Colonic mucosa (tissue), 4 donors: ENCODE measurements at regions not wholly inside any gene's neighbourhood (a gene's known extent, or its start where the extent isn't known, plus 50 kb on each side); places are given as distances from the start of the nearest gene placed in this dataset.

Source experiments
- DNase-seq: peaks from one replicate; pipeline ENCODE4 v3.0.0-alpha.2; 2020
- H3K27ac ChIP-seq: fragments of 200-600 bp; one replicate; pipeline ENCODE4 v1.8.0; 2021
- H3K27me3 ChIP-seq: fragments of 200-600 bp; one replicate; pipeline ENCODE4 v1.8.0; 2021
- H3K36me3 ChIP-seq: fragments of 200-600 bp; one replicate; pipeline ENCODE4 v1.8.0; 2021
- H3K4me1 ChIP-seq: fragments of 200-600 bp; one replicate; pipeline ENCODE4 v1.8.0; 2021; ENCODE audit warnings: mild to moderate bottlenecking
- H3K4me3 ChIP-seq: fragments of 200-600 bp; one replicate; pipeline ENCODE4 v1.8.0; 2021
- H3K9ac ChIP-seq, 2 donors: one replicate each; pipeline ENCODE4 v1.7.0; 2013; ENCODE audit warnings: control low read depth in 2 of 2, low read depth in 2 of 2, low read length in 2 of 2
- H3K9me3 ChIP-seq: fragments of 200-600 bp; one replicate; pipeline ENCODE4 v1.8.0; 2021
- CTCF ChIP-seq: fragments of 200-600 bp; IDR thresholded peaks from one replicate; pipeline ENCODE4 v1.8.0; 2022; ENCODE audit warnings: antibody characterized with exemption, mild to moderate bottlenecking
- intact Hi-C: fragments of 100-400 bp; cut with DNase I; formaldehyde crosslinking; loops from one replicate; pipeline ENCODE4 v1.14.1; 2022
- donor health status: healthy.
- donor health status: DM: no; HTN: no; CAD: no.
- donor health status: DM: no; HTN: no; CAD: no.

- Histone ChIP-seq H3K9ac (no peak overlapping the region), H3K4me3 (no peak overlapping the region), H3K9me3 (no peaks in the 10 kb centered on the region), H3K27ac (no peak overlapping the region), H3K27me3 (no peaks in the 10 kb centered on the region), H3K4me1 (no peaks in the 10 kb centered on the region), H3K36me3 (no peaks in the 10 kb centered on the region)
- TF ChIP-seq CTCF: no peak
- intact Hi-C loops: no loop called here
- no peak for DNase-seq
These were observed 403.6 kb upstream of the RAB6C start for GRCh38 chr2:129575880-129576279.

- Histone ChIP-seq H3K27ac (no peak overlapping the region), H3K36me3 (no peaks in the 10 kb centered on the region), H3K4me3 (no peak overlapping the region), H3K9me3 (no peaks in the 10 kb centered on the region), H3K9ac (no peak overlapping the region), H3K27me3 (no peaks in the 10 kb centered on the region), H3K4me1 (no peaks in the 10 kb centered on the region)
- no peak for DNase-seq
- intact Hi-C loops: no loop called here
- no peak for TF ChIP-seq CTCF
These were observed 399.5 kb upstream of the RAB6C start for GRCh38 chr2:129580001-129580400.

GRCh38 chr2:129585760-129586159 is 393.7 kb upstream of the RAB6C start:
- no peaks in the 10 kb centered on the region for H3K9me3 ChIP-seq
- H3K36me3 ChIP-seq: no peaks in the 10 kb centered on the region
- intact Hi-C loops: no loop called here
- H3K9ac ChIP-seq: no peak overlapping the region
- no peak for TF ChIP-seq CTCF
- no peak for DNase-seq
- no peak overlapping the region for H3K27ac ChIP-seq
- no peaks in the 10 kb centered on the region for H3K4me1 ChIP-seq
- H3K4me3 ChIP-seq: no peak overlapping the region
- no peaks in the 10 kb centered on the region for H3K27me3 ChIP-seq

GRCh38 chr2:129587426-129588064 is 391.9 kb upstream of the RAB6C start:
- intact Hi-C loops: no loop called here
- no peak overlapping the region for H3K4me3 ChIP-seq
- H3K36me3 ChIP-seq: no peaks in the 10 kb centered on the region
- no peak for DNase-seq
- H3K9me3 ChIP-seq: no peaks in the 10 kb centered on the region
- H3K4me1 ChIP-seq: no peaks in the 10 kb centered on the region
- no peak for TF ChIP-seq CTCF
- H3K27me3 ChIP-seq: no peaks in the 10 kb centered on the region
- no peak overlapping the region for H3K9ac ChIP-seq
- H3K27ac ChIP-seq: no peak overlapping the region

- intact Hi-C loops: no loop called here
- Histone ChIP-seq H3K27ac (no peak overlapping the region), H3K4me3 (no peak overlapping the region), H3K36me3 (no peaks in the 10 kb centered on the region), H3K9ac (no peak overlapping the region), H3K9me3 (no peaks in the 10 kb centered on the region), H3K4me1 (no peaks in the 10 kb centered on the region), H3K27me3 (no peaks in the 10 kb centered on the region)
- no peak for DNase-seq
- TF ChIP-seq CTCF: no peak
These were observed 374.9 kb upstream of the RAB6C start for GRCh38 chr2:129604560-129604959.
